Activated naive CD8-positive, alpha-beta T cell treated with anti-CD3 and anti-CD28 coated beads for 36 hours (primary cell): ENCODE measurements at regions not wholly inside any gene's neighbourhood (a gene's known extent, or its start where the extent isn't known, plus 50 kb on each side); places are given as distances from the start of the nearest gene placed in this dataset.

Source experiments
- DNase-seq: peaks from one replicate; pipeline ENCODE4 v3.0.0; 2021
- H3K27ac Mint-ChIP-seq: one replicate; pipeline ENCODE4 v1.8.0; 2022; ENCODE audit warnings: mild to moderate bottlenecking, moderate library complexity, mixed read lengths
- H3K27me3 Mint-ChIP-seq: one replicate; pipeline ENCODE4 v1.8.0; 2022; ENCODE audit warnings: mild to moderate bottlenecking, mixed read lengths
- H3K36me3 Mint-ChIP-seq: one replicate; pipeline ENCODE4 v1.8.0; 2021; ENCODE audit warnings: mild to moderate bottlenecking, mixed read lengths
- H3K4me1 Mint-ChIP-seq: one replicate; pipeline ENCODE4 v1.8.0; 2021; ENCODE audit warnings: mixed read lengths
- H3K4me3 Mint-ChIP-seq: one replicate; pipeline ENCODE4 v1.8.0; 2022; ENCODE audit warnings: mild to moderate bottlenecking, moderate library complexity, mixed read lengths
- H3K9me3 Mint-ChIP-seq: one replicate; pipeline ENCODE4 v1.8.0; 2022; ENCODE audit warnings: mixed read lengths

- no peak for DNase-seq
- H3K27me3 Mint-ChIP-seq = no peaks in the 10 kb centered on the region
- no peaks in the 10 kb centered on the region for H3K4me1 Mint-ChIP-seq
- no peak overlapping the region for H3K4me3 Mint-ChIP-seq
- H3K9me3 Mint-ChIP-seq = peaks cover 2% of the 10 kb centered on the region
- no peaks in the 10 kb centered on the region for H3K36me3 Mint-ChIP-seq
- H3K27ac Mint-ChIP-seq = no peak overlapping the region
Observed at GRCh38 chr5:125813221-125813974, 609.8 kb upstream of the GRAMD2B start.

DNA sequence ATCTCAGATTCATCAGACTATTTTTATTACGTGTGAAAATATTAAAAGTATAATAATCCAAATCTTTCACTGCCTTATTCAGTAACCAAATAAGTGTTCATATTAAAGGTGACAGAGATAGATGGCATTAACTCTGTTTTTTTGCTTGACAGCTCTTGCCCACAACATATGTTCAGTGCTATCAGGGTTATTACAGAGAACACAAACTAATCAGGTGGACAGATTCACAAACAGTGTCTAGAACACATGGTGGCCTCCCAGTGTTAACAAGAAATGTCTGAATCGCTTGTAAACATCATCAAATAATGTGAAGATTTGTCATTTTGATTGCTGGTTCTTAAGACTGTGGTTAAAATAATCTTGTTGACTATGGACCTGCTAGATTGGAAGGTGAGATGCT is 609.1 kb upstream of the GRAMD2B start:
- DNase-seq = no peak
- peaks cover 2% of the 10 kb centered on the region for H3K9me3 Mint-ChIP-seq
- H3K27ac Mint-ChIP-seq = no peak overlapping the region
- no peak overlapping the region for H3K4me3 Mint-ChIP-seq
- no peaks in the 10 kb centered on the region for H3K36me3 Mint-ChIP-seq
- H3K27me3 Mint-ChIP-seq = no peaks in the 10 kb centered on the region
- no peaks in the 10 kb centered on the region for H3K4me1 Mint-ChIP-seq

- H3K4me1 Mint-ChIP-seq = no peaks in the 10 kb centered on the region
- H3K36me3 Mint-ChIP-seq = no peaks in the 10 kb centered on the region
- DNase-seq = no peak
- H3K4me3 Mint-ChIP-seq = no peak overlapping the region
- no peak overlapping the region for H3K27ac Mint-ChIP-seq
- peaks cover 3% of the 10 kb centered on the region for H3K9me3 Mint-ChIP-seq
- no peaks in the 10 kb centered on the region for H3K27me3 Mint-ChIP-seq
Observed at GRCh38 chr5:125823572-125823971, 599.6 kb upstream of the GRAMD2B start.

DNA sequence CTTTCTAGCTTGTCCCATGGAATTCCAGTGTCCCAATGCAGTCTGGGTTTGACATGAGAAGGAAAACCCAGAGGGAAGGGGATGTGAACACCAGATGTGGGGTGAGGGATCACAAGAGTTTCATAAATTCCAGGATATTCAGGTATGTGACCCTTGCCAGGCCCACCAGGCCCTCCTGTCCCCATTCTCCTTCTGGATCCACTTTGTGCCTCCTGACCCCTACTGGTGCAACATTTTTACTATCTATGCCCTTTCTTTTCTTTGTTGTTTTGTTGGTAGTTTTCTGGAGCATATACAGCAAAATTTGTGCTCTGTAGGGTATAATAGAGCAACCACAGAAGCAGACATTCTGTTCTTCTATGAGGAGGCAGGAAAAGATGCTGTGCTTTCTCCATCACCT is 597.0 kb upstream of the GRAMD2B start:
- H3K27ac Mint-ChIP-seq = no peak overlapping the region
- no peak overlapping the region for H3K4me3 Mint-ChIP-seq
- no peaks in the 10 kb centered on the region for H3K27me3 Mint-ChIP-seq
- peaks cover 6% of the 10 kb centered on the region for H3K9me3 Mint-ChIP-seq
- DNase-seq = no peak
- no peaks in the 10 kb centered on the region for H3K4me1 Mint-ChIP-seq
- H3K36me3 Mint-ChIP-seq = no peaks in the 10 kb centered on the region

DNA sequence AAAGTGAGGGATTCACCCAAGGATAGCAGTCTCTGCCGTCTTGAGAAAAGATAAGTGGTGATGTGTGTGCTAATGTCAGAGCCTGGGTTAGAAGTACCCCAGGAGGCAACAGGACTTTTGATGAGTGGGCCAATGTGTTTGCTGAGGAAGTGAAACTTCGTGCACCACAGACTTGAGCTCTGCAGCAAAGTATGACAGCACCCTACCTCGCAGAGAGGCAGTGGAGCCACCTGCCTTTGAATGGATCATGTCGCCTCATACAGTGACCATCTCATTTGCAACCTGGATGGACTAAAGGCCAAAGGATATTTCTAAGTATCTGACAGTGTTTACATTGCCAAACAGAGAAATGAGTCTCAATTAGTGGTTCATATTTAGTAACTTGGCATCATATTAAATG is 593.9 kb upstream of the GRAMD2B start:
- Mint-ChIP-seq H3K27me3 (no peaks in the 10 kb centered on the region), H3K36me3 (no peaks in the 10 kb centered on the region), H3K4me1 (no peaks in the 10 kb centered on the region), H3K27ac (no peak overlapping the region), H3K9me3 (peaks cover 4% of the 10 kb centered on the region), H3K4me3 (no peak overlapping the region)
- no peak for DNase-seq

DNA sequence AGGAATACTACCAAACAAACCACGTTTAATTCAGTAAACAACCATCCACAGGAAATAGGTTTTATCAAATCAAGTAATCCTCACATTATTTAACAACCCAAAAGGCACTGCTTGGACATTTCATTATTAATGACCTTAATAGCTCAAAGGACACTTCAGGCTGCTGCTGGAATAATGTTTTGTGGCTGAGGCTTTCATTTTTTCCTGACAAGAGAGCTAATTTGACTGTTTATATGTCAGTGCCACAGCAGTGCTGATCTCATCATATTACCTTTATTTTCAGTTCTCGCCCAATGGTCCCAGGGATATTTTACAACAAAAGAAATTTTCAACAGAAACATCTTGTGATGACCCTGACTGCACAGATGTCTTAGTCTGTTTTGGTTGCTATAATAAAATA is 589.8 kb upstream of the GRAMD2B start:
- no peak for DNase-seq
- Mint-ChIP-seq H3K36me3 (no peaks in the 10 kb centered on the region), H3K4me3 (no peak overlapping the region), H3K27me3 (no peaks in the 10 kb centered on the region), H3K4me1 (no peaks in the 10 kb centered on the region), H3K9me3 (peaks cover 4% of the 10 kb centered on the region), H3K27ac (no peak overlapping the region)

GRCh38 chr5:125834438-125835115 is 588.6 kb upstream of the GRAMD2B start:
- DNase-seq = no peak
- no peak overlapping the region for H3K4me3 Mint-ChIP-seq

GRCh38 chr5:125835293-125836172 is 587.7 kb upstream of the GRAMD2B start:
- Mint-ChIP-seq H3K27ac (no peak overlapping the region), H3K4me3 (no peak overlapping the region), H3K36me3 (no peaks in the 10 kb centered on the region), H3K4me1 (no peaks in the 10 kb centered on the region), H3K9me3 (peaks cover 1% of the 10 kb centered on the region), H3K27me3 (no peaks in the 10 kb centered on the region)
- DNase-seq = no peak

More at GRCh38 chr5:125834438-125835115, 588.6 kb upstream of the GRAMD2B start:
- peaks cover 4% of the 10 kb centered on the region for H3K9me3 Mint-ChIP-seq
- H3K36me3 Mint-ChIP-seq = no peaks in the 10 kb centered on the region
- H3K27me3 Mint-ChIP-seq = no peaks in the 10 kb centered on the region
- no peaks in the 10 kb centered on the region for H3K4me1 Mint-ChIP-seq
- no peak overlapping the region for H3K27ac Mint-ChIP-seq

GRCh38 chr5:125836256-125836655 is 587.0 kb upstream of the GRAMD2B start:
- H3K9me3 Mint-ChIP-seq = peaks cover 1% of the 10 kb centered on the region
- no peaks in the 10 kb centered on the region for H3K36me3 Mint-ChIP-seq
- no peak for DNase-seq
- H3K4me3 Mint-ChIP-seq = no peak overlapping the region
- H3K27me3 Mint-ChIP-seq = no peaks in the 10 kb centered on the region
- H3K4me1 Mint-ChIP-seq = no peaks in the 10 kb centered on the region
- no peak overlapping the region for H3K27ac Mint-ChIP-seq

DNA sequence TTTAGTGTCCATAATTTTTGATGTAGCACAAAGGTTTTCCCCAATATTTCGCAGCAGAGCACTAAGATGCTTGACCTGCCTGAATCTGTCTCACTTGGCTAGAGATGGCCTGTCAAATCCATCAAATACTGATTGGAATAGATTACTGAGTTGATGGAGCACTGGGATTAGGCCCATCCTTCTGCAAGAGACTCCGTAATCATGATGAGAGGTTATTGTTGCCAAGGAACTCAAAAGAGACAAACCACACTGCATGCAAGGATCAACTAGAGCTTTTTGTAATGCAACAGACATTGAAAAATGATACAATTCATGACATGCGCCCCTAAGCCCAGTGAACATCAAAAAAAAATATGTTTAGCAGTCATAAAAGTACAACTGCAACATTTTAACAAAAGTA is 585.3 kb upstream of the GRAMD2B start:
- H3K27ac Mint-ChIP-seq = no peak overlapping the region
- H3K36me3 Mint-ChIP-seq = no peaks in the 10 kb centered on the region
- no peak for DNase-seq

DNA sequence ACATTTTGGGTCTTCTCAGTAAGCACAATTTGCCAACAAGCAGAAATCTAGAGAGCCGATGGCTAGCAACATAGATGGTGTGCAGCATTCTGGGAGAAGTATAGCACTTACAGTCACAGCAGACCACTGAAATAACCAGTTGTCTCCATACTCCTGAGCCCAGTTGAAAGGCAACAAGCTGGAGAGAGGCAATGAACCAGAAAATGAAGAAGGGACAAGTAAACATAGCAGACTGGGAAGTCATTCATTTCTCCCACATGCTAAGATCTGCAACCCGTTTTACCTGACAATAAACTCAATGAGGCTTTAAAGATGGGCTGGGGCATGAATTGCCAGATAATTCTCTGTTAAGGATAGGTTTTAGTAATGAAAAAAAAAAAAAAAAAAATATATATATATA is 575.6 kb upstream of the GRAMD2B start:
- Mint-ChIP-seq H3K27ac (no peak overlapping the region), H3K4me3 (no peak overlapping the region), H3K4me1 (no peaks in the 10 kb centered on the region), H3K27me3 (no peaks in the 10 kb centered on the region), H3K9me3 (peaks cover 17% of the 10 kb centered on the region), H3K36me3 (no peaks in the 10 kb centered on the region)
- no peak for DNase-seq

More for the DNA sequence above, 585.3 kb upstream of the GRAMD2B start:
- no peaks in the 10 kb centered on the region for H3K27me3 Mint-ChIP-seq
- peaks cover 9% of the 10 kb centered on the region for H3K9me3 Mint-ChIP-seq
- no peak overlapping the region for H3K4me3 Mint-ChIP-seq
- no peaks in the 10 kb centered on the region for H3K4me1 Mint-ChIP-seq

- Mint-ChIP-seq H3K36me3 (no peaks in the 10 kb centered on the region), H3K27me3 (no peaks in the 10 kb centered on the region), H3K4me3 (no peak overlapping the region), H3K4me1 (no peaks in the 10 kb centered on the region), H3K27ac (no peak overlapping the region), H3K9me3 (peaks cover 9% of the 10 kb centered on the region)
- no peak for DNase-seq
Observed at GRCh38 chr5:125848751-125849150, 574.5 kb upstream of the GRAMD2B start.

- Mint-ChIP-seq H3K27ac (no peak overlapping the region), H3K27me3 (no peaks in the 10 kb centered on the region), H3K9me3 (peaks cover 4% of the 10 kb centered on the region), H3K4me3 (no peak overlapping the region), H3K4me1 (no peaks in the 10 kb centered on the region), H3K36me3 (no peaks in the 10 kb centered on the region)
- DNase-seq = no peak
Observed at GRCh38 chr5:125856949-125857348, 566.3 kb upstream of the GRAMD2B start.

DNA sequence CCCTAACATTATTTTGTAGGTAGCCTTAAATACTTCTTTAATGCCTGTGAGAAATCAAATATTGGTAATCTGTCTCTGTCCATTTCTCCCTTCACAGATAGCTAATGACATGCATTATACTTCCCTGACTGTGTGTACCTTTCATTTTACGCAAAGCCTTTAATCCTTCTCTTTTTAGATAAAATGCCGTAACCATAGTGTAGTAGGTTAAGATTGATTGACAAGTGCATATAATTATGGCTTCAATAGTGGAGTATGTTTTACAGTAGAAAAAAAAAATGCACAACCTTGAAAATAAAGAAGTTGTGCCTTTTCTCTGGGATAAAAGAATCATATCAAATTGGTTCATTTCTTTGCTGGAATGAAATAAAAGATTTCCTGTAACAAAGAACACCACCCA is 559.6 kb upstream of the GRAMD2B start:
- H3K9me3 Mint-ChIP-seq = peaks cover 1% of the 10 kb centered on the region

GRCh38 chr5:125865166-125865815 is 557.9 kb upstream of the GRAMD2B start:
- H3K27ac Mint-ChIP-seq = no peak overlapping the region
- no peak for DNase-seq
- H3K36me3 Mint-ChIP-seq = no peaks in the 10 kb centered on the region
- no peaks in the 10 kb centered on the region for H3K4me1 Mint-ChIP-seq
- H3K4me3 Mint-ChIP-seq = no peak overlapping the region
- H3K27me3 Mint-ChIP-seq = no peaks in the 10 kb centered on the region
- peaks cover 1% of the 10 kb centered on the region for H3K9me3 Mint-ChIP-seq

More for the DNA sequence above, 559.6 kb upstream of the GRAMD2B start:
- no peak overlapping the region for H3K4me3 Mint-ChIP-seq
- H3K4me1 Mint-ChIP-seq = no peaks in the 10 kb centered on the region
- no peak for DNase-seq
- H3K27ac Mint-ChIP-seq = no peak overlapping the region
- no peaks in the 10 kb centered on the region for H3K36me3 Mint-ChIP-seq
- H3K27me3 Mint-ChIP-seq = no peaks in the 10 kb centered on the region
